ENCODE measurements at regions not wholly inside any gene's neighbourhood (a gene's known extent, or its start where the extent isn't known, plus 50 kb on each side); places are given as distances from the start of the nearest gene placed in this dataset.

DNA sequence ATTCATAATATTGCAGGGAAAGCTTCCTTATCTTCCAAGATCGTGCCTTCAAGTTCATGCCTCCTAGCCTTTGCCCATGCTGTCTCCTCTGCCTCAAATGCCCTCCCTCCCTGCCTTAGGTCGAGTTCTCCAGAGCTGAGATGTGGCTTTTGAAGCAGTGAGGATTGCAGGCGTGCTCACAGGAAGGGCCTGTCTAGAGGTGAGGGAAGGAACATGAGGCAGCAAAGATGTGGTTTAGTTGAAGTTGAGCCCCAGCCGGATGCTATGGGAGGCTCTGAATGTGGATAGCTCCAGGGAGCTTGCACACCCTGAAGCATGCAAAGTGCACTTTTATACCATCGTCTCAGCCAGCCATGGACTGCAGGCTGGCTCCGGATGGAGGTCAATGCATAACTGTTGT lies 754.6 kb upstream of the EEF2KMT start:
- H3K9ac ChIP-seq (ENCODE audit: insufficient read depth in 1 of 2, low read length in 2 of 2), result no peak overlapping the region
- peaks cover 0 to 1% (median 0%) of the 10 kb centered on the region in 4 donors for H3K9me3 ChIP-seq (ENCODE audit: control insufficient read depth in 4 of 4, insufficient read depth in 3 of 4, low read length in 3 of 4)
- H3K4me1 ChIP-seq (ENCODE audit: control insufficient read depth in 5 of 5, insufficient read depth in 5 of 5, low read length in 5 of 5), result no peaks in the 10 kb centered on the region
- no peak for DNase-seq
- 66% methylated on average over 6 of the region's 6 CpGs for WGBS, 2 donors
- TF ChIP-seq CTCF (IDR thresholded peaks at IDR 0.05; ENCODE audit: control extremely low read depth, extremely low read depth), result no peak
- peaks cover 0 to 3% (median 0%) of the 10 kb centered on the region in 3 donors for H3K27me3 ChIP-seq (ENCODE audit: control insufficient read depth in 3 of 3, insufficient read depth in 3 of 3, low read length in 2 of 3)
- H3K4me3 ChIP-seq, result no peak overlapping the region
- ATAC-seq (ENCODE audit: insufficient read depth, low FRiP score), result no peak
- H3K36me3 ChIP-seq (ENCODE audit: control insufficient read depth in 4 of 4, insufficient read depth in 4 of 4, low read length in 4 of 4), result no peaks in the 10 kb centered on the region
- no peak overlapping the region for H3K27ac ChIP-seq (ENCODE audit: low read depth in 1 of 2, low read length in 1 of 2)

- no peaks in the 10 kb centered on the region for H3K4me1 ChIP-seq (ENCODE audit: control insufficient read depth in 5 of 5, insufficient read depth in 5 of 5, low read length in 5 of 5)
- H3K9ac ChIP-seq (ENCODE audit: insufficient read depth in 1 of 2, low read length in 2 of 2), result no peak overlapping the region
- no peak overlapping the region for H3K4me3 ChIP-seq
- H3K36me3 ChIP-seq (ENCODE audit: control insufficient read depth in 4 of 4, insufficient read depth in 4 of 4, low read length in 4 of 4), result no peaks in the 10 kb centered on the region
- no peak for DNase-seq
- TF ChIP-seq CTCF (IDR thresholded peaks at IDR 0.05; ENCODE audit: control extremely low read depth, extremely low read depth), result no peak
- no peak overlapping the region for H3K27ac ChIP-seq (ENCODE audit: low read depth in 1 of 2, low read length in 1 of 2)
- no peak for ATAC-seq (ENCODE audit: insufficient read depth, low FRiP score)
- H3K9me3 ChIP-seq (ENCODE audit: control insufficient read depth in 4 of 4, insufficient read depth in 3 of 4, low read length in 3 of 4), result peaks cover 0 to 1% (median 0%) of the 10 kb centered on the region in 4 donors
- peaks cover 0 to 3% (median 0%) of the 10 kb centered on the region in 3 donors for H3K27me3 ChIP-seq (ENCODE audit: control insufficient read depth in 3 of 3, insufficient read depth in 3 of 3, low read length in 2 of 3)
- WGBS, 2 donors, result 54 to 61% methylated on average over 13 of the region's 13 CpGs
Measured at GRCh38 chr16:5851393-5851982, 753.9 kb upstream of the EEF2KMT start.

DNA sequence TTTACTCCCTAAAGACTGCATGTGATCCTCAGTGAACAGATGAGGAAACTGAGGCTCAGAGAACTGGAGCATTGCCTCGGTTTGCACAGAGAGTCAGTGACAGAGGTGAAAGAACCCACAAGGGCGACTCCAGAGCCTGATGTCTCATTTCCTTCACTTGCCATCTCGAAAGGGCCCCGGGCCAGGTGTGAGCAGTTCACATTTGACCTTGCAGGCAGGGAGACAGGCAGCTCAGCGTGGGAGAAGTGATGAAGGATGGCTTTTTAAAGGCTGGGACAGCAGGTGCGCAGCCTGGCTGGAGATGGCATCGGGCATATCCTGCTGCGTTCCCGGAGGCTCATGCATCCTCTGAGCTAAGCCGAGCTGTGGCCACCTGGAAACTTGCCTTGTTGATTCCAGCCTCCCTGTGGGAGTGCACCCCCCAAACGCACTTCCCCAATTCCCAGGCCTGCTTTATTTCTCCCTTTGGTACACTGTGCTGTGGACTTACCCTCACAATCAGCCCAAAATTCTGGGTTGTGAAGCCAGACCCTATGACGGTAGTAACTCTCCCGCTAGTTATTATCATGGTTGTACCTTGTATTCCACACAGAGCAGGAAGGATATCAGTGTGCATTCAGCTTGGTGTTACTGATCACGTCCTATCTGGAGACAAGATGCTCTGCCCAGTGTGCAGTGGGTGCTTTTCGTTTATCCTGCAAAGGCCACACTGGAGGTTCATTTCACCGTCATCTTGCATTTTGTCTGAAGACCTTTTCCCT lies 753.2 kb upstream of the EEF2KMT start:
- no peak for DNase-seq
- Histone ChIP-seq H3K9ac (ENCODE audit: insufficient read depth in 1 of 2, low read length in 2 of 2) (no peak overlapping the region), H3K4me1 (ENCODE audit: control insufficient read depth in 5 of 5, insufficient read depth in 5 of 5, low read length in 5 of 5) (no peaks in the 10 kb centered on the region), H3K36me3 (ENCODE audit: control insufficient read depth in 4 of 4, insufficient read depth in 4 of 4, low read length in 4 of 4) (no peaks in the 10 kb centered on the region), H3K27me3 (ENCODE audit: control insufficient read depth in 3 of 3, insufficient read depth in 3 of 3, low read length in 2 of 3) (peaks cover 0 to 3% (median 0%) of the 10 kb centered on the region in 3 donors), H3K9me3 (ENCODE audit: control insufficient read depth in 4 of 4, insufficient read depth in 3 of 4, low read length in 3 of 4) (peaks cover 0 to 1% (median 0%) of the 10 kb centered on the region in 4 donors), H3K27ac (ENCODE audit: low read depth in 1 of 2, low read length in 1 of 2) (no peak overlapping the region), H3K4me3 (no peak overlapping the region)
- WGBS, 2 donors, result 78% methylated on average over 16 of the region's 16 CpGs
- no peak for TF ChIP-seq CTCF (IDR thresholded peaks at IDR 0.05; ENCODE audit: control extremely low read depth, extremely low read depth)
- no peak for ATAC-seq (ENCODE audit: insufficient read depth, low FRiP score)

All from lung (tissue), 11 donors.